CD1c-positive myeloid dendritic cell (primary cell): ENCODE measurements at regions not wholly inside any gene's neighbourhood (a gene's known extent, or its start where the extent isn't known, plus 50 kb on each side); places are given as distances from the start of the nearest gene placed in this dataset.
A peak's percentile ranks its signal among the peaks of the same experiment; 100 is the strongest.
"Not testable (repeated sequence)": the region's sequence is repeated elsewhere in the genome, so short reads cannot be mapped to it uniquely, and the experiment has no call there.

ENCODE experiments used
- DNase-seq: peaks from one replicate; pipeline ENCODE4 v3.0.0-alpha.2; 2016; ENCODE audit errors: extremely low spot score

DNA sequence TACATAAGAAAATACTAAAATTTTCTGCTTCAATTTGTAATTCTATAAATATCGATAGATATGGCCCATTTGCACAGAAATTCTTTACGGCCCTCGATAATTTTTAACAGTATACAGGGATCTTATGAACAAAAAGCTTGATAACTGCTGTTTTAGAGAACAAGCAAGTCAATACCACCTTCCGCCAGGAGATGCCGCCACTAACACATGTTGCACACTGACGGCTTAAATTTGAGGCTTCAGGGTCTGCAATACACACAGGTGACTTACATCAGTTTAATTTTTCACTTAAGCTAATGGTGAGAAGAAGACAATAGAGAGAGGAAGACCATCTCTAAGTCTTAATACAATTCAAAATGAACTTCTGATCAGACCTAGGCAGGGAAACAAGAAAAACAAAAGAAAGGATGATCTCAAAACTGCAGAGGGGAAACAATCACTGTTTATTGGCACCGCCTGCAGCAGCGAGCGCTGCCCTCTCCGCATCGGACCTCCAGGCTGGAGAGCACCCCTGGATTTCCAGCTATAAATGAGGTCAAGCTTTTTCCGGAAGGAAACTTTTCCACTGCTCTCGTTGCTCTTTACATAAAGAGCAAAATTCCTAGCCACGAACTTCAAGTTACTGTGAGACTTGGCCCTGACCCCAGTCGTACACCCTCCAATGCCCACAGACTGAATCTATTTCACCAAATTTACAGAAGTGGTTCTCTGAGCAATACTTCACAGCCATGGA is 53.9 kb downstream of the OTOR start:
- peak; percentile 46 for DNase-seq

DNA sequence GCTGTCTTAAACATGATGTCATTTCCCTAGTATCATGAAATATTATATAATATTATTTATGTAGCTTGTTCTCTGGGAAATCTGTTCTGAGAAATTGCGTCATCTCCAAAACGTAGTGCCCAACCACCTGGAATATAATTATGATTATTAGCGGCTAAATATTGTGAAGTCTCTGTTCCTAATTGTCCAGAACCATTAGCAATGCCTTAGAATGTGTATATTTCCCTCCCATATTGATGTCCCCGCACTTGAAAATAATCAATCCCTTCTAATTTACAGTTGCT is 54.4 kb downstream of the OTOR start:
- DNase-seq = no peak

DNA sequence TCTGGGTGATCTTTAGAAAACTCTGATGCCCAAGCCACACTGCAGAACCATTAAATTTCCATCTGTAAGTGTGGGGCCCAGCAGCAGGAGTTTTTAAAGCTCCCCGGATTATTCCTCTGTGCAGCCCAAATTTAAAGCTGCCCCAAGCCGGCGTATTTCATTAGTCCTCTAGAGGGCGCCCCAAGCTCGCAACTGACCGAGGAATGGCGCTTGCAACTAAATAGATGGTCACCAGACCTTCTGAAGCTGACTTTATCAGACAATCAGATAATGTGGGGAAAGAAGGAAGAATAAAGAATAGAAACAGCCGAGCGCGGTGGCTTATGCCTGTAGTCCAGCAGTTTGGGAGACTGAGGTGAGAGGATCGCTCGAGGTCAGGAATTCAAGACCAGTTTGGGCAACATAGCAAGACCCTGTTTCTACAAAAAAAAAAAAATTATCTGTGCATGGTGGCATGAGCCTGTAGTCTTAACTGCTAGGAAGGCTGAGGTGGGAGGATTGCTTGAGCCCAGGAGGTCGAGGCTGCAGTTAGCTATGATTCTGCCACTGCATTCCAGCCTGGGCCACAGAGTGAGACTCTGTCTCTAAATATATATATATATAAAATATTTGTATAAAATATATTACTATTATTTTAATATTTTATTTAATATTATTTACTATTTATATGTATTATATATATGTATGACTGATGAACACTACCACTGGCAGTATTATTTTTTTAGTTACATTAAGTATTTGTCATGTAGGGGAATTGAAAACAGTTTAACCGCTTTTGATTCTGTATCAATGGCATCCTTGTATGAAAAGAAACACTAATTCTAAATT is 56.0 kb downstream of the OTOR start:
- DNase-seq = peak; percentile 46

DNA sequence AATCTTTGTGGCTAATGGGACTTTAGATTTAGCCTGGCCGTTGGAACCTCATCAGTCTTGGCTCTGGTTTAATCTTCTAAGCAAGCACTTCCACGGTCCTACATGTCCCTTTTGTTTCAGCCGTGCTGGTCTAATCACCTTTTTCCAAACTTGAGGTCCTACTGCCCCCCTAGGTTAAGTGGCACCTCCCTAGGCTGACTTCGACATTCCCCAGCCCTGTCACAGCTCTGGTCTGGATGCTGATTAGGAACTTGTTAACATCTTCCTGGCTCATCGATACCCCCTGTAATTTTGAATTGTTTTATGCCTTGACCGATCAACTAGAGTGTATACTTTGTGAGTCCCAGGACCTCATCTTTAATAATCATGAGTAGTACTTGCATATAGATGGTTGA is 56.6 kb downstream of the OTOR start:
- no peak for DNase-seq

DNA sequence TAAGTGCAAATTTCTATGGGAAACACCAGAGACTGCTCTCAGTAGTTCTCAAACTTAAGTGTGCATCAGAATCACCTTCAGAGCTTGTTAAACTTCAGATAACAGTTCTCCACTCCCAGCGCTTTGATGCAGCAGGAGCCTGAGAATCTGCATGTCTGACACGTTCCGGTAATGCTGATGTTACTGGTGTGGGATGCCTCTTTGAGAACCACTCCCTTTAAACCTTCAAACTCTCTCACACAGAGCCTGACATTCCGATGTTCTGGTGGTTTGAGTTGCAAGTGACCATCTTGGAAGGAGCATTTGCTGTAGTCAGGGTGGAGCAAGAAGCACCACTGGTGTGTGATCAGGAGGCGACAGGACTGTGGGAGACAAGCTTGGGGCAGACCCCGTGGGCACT is 57.9 kb downstream of the OTOR start:
- no peak for DNase-seq

DNA sequence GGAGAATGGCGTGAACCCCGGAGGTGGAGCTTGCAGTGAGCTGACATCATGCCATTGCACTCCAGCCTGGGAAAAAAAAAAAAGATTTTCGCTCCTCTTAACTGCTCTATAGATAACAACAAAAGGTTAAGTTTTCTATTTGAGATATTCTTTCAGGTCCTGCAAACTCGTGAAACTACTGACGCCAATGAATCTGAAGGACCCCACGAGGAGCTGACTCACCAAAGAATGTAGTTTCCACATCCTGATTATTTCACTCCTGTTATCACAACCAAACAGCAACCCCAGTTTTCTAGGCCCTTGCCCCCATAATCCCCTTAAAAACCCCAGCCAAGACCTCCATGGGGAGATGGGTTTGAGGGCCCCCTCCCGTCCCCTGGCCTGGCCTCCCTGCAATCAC is 58.7 kb downstream of the OTOR start:
- DNase-seq = no peak

DNA sequence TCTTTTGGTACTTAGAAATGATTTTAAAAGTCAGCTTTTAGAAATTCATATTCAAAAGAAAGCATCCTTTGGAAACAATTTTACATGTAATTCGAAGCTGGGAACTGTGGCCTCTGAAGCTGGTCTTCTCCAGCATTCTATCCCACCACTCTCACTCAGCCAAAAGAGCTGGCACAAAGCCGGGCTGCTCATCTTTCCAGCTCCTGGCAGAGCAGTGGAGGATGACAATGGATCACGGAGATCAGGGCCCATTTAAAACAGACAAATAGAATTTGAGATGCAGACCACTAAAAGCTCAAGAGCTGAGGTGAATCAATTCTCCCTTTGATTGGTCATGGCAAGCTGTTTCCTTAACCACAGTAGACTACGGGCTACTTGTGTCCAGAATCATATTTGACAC is 60.6 kb downstream of the OTOR start:
- no peak for DNase-seq

DNA sequence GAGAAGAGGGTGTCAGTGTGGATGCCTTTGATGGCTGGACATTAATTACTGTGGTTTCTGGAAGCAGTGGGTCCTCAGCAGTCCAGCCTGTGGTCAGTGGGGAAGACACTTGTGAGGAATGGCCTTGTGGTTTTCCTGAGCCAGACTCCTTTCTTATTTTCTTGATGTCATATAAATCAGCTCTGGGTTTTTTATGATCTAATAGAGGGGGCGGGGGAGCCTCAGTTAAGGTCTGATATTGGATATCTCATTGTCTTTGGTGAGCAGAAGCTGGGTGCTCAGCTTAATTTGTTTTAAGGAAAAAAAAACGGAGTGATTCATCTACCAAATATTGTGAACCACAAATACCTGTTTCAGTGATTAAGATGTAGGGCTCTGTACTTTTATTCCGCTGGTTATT is 62.1 kb downstream of the OTOR start:
- no peak for DNase-seq

DNA sequence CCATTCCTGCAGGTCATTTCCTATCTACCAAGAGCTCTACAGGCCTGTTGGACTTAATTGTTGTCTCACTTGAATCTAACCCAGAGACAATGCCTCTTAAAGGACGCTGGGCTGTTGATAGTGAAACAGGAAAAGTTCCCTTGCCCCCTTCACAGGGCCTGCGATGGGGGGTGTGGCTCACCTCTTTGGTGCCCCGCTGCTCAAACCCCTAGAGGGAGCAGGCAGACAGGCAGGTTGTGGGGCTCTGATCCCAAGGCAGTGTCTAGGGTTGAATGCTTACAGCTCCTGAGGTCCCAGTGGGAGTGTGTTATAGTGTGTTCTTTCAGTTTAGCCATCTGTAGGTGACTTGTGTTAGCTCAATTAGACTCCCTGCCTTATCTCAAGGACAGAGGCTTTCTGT is 68.0 kb downstream of the OTOR start:
- DNase-seq = no peak

DNA sequence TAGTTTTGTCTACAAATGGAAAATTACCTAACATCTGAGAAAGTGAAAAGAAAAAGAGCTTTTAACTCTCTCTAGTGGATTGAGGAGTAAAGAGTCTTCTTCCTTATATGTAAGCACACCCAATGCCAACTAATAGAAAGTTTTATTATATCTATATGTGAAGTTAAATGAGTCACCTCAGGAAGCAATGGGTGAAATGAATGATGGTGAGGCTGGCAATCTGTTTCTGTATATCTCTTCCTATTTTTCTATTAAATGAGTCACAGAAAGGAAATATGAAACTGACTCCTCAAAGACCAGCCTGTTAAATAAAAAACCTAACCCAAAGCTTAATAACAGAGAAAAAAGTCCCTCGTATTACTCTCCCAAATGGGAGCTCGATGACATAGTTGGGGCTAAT is 71.3 kb downstream of the OTOR start:
- DNase-seq = no peak

DNA sequence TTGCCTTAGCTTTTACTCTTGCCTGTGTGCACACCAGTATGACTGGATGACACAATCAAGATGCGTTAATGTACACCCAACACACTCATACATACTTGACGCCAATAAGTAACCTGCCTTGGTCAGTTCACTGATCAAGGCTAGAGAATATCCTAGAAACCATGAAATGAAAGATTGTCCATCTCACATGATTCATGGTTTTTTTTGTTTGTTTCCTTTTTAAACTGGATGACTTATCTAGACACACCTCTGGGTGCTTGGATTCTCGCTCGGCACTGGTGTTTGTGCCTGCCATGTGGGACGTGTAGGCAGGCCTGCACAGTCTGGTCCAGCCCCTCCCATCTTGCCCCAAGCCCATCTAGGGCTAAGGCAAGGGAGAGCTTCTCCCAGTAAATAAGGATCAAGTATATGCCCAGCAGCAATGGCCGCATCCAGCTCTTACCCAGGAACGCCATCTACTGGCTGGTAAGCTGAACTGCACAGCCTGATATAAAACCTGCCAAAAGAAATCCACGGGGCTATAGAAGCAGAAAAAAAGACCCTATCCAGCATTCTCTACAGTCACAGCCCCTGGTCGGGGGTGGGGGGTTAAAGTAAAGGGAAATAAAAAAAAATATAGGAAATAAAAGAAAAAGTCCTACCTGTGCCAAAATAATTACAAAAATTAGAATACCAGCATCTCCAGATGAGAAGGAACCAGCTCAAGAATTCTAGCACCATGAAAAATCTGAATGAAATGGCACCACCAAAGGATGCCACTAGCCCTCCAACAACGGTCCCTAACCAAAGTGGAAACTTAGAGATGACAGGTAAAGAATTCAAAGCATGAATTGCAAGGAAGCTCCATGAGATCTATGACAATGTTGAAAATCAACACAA is 73.3 kb downstream of the OTOR start:
- peak; percentile 56 for DNase-seq

DNA sequence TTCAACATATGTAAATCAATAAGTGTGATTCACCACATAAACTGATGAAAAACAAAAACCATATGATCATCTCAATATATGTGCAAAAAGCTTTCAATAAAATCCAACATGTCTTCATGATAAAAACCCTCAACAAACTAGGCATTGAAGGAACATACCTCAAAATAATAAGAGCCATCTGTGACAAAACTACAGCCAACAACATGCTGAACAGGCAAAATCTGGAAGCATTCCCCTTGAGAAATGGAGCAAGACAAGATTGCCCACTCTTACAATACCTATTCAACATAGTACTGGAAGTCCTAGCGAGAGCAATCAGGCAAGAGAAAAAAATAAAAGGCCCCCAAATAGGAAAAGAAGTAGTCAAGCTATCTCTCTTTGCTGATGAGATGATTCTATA is 76.5 kb downstream of the OTOR start:
- no peak for DNase-seq

DNA sequence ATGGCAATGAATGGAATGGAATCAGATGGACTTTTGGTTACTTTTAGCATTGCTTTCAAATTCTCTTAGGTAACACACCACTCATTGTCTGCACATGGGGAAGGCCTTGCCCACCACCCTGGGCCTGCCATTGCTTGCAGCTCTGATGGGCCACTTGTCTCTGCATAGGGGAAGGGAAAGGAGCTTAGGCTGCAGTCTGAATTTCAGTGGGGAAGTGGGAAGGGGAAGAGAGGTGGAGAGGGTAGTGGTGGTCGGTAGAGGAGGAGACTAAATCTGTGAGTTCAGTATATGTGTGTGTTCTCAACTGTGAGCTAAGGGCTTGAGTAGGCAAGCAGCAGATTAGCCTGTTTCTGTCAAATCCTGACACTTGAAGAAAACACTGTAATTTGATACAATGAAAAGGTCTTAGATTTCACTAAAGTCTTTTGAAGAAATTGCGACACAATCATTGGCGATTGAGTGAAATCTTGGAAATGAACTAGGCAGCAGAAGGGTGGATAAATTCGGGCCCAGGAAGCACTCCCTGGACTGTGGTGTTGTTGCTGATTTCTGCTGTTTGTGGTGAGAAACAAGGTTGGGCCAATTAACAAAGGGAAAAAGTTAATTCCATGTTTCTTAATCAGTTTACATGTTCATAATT is 80.6 kb downstream of the OTOR start:
- no peak for DNase-seq

DNA sequence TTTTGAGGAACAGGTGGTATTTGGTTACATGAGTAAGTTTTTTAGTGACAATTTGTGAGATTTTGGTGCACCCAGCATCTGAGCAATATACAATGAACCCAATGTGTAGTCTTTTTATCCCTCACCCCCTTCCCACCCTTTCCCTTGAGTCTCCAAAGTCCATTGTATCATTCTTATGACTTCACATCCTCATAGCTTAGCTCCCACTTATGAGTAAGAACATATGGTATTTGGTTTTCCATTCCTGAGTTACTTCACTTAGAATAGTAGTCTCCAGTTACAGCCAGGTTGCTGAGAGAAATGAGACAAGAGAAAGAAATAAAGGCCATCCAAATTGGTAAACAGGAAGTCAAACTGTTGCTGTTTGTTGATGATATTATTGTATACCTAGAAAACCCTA is 87.5 kb downstream of the OTOR start:
- not testable (repeated sequence) for DNase-seq

DNA sequence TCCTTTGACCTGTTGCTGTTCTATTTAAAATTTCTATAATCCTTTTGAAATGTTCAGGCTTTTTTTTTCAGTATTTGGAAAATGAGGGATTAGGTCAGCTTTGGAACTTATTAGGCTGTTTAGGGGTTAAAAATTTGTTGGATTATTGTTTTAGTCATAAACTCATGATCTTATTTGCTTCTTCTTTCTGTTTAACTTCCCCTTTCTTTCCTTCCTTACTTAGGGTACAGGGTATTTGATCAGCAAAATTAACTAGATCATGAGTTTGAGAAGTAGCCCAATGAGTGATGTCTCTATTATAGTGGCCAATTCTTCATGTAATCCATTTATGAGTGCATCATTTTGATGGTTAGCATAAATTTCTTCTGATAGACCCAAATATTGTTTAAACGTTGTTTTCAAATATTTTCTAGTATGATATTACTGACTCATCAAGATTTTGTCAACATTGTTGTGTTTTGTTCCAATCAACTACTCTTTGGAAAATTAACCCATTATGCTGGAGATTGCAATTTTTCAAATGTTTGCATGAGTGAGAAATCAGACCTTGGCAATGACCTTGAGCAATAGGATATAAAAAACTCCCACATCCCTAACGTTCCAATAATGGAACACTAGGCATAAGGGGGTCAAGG is 94.4 kb downstream of the OTOR start:
- no peak for DNase-seq

DNA sequence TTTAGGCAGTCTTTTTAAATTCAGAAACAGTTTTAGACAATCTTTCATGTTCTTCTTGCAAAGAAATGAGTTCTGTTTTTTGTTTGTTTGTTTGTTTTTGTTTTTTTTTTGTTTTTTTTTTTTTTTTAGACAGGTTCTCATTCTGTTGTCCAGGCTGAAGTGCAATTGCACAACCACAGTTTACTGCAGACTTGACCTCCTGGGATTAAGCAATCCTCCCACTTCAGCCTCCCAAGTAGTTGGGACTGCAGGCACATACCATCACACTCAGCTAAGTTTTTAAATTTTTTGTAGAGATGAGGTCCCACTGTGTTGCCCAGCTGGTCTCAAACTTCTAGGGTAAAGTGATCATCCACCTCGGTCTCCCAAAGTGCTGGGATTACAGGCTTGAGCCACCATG is 96.2 kb downstream of the OTOR start:
- DNase-seq = no peak

DNA sequence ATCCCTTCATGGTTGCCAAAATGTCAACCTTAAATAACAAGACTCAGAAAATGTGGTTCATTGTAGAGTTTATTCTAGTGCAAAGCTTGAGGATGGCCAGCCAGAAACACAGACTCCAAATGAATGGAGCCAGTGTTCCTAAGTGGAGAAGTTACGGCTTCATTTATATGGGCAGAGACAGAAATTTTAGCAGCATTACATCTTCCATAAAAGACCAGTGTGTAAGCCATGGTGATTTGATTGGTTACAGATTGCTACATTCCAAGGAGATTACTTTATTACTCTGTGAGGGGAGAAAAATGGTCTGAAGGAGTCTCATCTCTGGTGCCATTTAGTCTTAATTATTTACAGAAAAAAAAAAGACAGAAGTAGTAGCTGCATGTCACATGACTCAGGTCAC is 97.8 kb downstream of the OTOR start:
- DNase-seq = no peak

DNA sequence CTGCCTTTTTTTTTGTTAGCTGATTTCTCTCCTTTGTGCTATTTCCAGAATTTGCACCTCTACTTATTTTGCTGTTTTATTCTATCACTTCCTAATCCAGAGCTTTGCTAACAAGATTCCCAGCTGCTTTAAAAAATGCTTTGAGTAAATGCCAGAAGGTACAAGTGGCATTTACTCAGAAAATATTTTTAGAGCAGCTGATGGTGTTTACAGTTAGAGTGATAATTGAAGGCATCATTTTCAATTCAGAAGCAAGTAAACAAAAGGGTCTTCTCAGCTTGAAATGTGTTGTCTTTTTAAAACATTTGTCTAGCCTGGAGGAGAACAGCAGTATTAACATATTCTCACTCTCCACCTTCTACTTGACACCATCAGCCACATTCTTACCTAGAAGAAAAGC is 99.9 kb downstream of the OTOR start:
- no peak for DNase-seq

DNA sequence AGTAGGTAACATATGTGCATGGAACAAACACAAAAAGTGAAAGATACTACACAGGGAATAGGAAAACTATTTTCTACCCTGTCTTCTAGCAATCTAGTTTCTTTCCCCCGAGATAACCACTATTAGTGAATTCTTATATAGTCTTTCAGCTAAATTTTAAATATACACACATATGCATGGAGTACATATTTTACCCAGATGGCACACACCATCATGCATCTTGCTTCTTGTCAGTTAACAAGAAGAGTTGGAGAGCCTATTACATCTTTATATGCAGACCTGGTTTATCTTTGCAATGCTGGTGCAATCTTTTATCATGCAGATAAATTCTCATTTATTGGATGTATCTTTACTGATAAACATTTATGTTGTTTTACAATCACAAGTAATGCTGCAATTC is 100.4 kb downstream of the OTOR start:
- DNase-seq = no peak

DNA sequence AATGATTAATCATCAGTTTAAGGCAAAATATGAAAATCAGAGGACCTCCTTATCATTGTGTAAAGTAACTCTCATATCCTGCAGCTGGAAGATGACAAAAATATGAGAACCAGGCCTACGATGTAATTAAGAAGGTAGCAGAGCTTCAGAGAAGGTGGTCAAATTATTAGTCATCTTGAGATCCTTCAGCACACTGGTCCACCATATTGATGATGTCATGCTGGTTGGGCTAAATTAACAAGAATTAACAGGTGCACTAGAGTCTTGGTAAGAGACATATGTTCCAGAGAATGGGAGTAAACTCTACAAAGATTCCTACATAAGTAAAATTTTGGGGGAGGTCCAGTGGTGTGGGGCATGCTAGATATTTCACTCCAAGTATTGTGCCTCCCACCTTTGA is 112.8 kb downstream of the OTOR start:
- DNase-seq = no peak

DNA sequence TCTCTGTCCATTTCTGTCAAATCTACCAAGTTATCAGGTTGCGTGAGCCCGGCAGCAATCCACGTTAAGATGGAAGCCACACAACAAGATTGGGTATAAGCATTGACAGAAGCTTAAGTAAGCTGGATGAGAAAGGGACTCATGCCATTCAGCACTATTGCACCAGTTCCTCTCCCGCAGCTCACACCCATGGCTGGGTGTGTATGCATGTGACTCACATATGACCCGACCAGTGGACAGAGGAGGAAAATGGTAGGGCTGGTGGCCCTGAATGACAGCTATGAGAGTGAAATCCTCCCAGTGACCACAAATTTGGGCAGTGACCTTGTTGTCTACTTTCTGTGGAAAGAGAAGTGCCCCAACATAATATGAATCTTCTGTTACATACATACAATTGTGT is 113.5 kb downstream of the OTOR start:
- DNase-seq = no peak

DNA sequence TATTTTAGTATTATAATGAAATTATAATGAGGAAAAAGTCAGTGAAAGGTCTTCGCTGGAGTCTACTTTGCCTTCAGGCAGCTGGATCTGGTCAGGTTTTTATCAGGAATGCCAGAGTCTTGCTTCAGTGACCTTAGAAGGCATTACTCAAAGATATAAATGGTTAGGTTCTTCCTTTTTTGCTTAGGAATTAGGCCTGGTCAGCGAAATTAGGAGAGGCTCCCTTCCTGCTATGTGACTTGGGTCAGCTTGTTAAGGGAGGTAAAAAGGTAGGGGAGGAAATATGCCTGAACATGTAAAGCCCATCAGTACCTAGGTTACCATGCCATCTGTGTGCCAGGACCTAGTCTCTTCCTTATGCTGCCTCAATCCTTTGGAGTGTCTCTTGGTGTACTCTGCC is 115.1 kb downstream of the OTOR start:
- no peak for DNase-seq
